Fibroblast of gingiva (primary cell): ENCODE measurements at regions not wholly inside any gene's neighbourhood (a gene's known extent, or its start where the extent isn't known, plus 50 kb on each side); places are given as distances from the start of the nearest gene placed in this dataset.

Source experiments
- DNase-seq: peaks from one replicate; pipeline ENCODE4 v3.0.0-alpha.2; 2011; ENCODE audit warnings: low read depth

DNA sequence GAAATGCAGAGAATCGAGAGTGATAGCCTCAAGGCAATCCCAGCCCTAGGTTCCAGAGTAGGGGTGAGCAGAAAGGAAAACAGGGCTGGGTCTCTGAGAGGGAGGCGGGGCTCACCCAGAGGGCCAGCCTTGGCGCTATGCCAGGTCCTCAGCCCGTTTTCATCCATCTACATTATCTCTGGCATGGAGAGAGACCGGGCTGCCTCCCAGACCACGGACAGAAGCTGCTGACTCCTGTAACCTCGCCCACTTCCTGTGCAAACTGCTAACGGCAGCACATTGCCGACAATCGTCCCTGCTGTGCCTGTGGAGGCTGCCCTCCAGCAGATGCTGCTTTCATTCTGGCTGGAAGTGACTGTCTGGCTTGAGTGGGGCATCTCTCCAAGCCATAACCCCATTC, 569.1 kb downstream of the NPHP4 start:
- no peak for DNase-seq

DNA sequence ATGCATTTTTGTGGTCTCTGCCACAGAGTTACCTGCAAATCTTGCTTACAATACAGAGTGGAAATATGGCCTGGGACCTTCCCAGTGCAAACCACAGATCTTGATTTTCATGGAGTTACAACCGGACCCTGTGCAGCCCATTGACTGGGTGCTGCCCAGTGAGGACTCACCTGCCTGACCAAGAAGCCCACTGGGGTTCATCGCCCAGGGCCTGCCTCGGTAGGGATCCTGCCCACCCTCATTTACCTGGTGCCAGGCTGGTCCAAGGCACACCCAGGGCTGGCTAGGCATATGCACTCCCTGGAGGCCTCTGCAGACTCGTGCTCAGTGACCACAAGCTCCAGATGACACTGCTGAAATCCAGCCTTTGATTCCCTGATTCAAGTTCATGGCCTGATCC, 572.7 kb downstream of the NPHP4 start:
- no peak for DNase-seq

DNA sequence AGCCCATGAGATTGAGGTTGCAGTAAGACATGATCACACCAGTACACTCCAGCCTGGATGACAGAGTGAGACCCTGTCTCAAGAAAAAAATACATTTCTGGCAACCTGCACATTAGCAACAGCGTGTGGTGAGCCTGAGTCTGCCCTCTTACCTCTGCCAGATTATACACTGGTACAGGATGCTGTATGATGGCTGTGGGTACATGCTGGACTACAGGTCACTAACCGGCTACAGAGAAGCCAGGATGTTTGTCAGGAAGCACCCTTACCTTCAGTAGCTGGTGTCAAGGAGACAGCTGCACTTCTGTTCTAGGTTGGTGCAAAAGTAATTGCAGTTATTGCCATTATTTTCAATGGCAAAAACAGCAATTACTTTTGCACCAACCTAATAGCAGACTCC, 575.7 kb downstream of the NPHP4 start:
- DNase-seq = no peak

DNA sequence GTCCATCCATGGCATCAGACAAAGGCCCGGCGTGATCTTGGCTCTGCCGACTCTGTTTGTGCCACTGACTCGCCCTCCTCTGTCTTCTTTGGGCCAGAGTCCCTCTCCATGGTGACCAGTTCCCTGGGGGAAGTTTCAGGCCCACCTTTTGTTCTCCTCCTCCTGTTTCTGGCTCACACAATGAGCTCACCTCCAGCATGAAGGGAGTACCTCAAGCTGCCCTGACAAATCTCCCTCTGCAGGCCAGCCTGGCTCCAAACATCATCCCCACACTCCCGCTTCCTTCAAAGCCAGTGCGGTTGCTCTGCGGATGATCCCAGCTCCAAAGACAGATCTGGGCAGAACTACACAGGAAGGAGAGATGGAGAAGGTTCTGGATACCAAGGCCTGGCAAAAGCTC, 576.6 kb downstream of the NPHP4 start:
- DNase-seq = no peak

DNA sequence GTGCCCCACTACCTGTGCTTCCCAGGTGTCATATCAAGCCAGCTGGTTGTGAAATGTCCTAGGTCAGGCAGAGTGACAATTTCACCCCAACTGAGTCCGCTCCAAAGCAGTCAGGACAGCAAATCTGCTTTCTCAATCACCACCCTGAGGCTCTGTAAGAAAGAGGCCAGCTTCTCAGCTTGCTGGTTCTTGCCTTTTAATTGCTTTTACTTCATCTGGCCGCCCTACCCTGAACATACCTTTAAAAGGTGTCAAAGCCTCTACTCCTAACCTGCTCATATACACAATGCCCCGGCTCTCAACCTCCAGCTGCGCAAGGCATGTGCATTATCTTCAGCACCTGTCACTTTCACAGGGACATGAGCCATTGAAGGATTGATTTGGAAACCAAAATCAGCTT, 581.6 kb downstream of the NPHP4 start:
- no peak for DNase-seq

DNA sequence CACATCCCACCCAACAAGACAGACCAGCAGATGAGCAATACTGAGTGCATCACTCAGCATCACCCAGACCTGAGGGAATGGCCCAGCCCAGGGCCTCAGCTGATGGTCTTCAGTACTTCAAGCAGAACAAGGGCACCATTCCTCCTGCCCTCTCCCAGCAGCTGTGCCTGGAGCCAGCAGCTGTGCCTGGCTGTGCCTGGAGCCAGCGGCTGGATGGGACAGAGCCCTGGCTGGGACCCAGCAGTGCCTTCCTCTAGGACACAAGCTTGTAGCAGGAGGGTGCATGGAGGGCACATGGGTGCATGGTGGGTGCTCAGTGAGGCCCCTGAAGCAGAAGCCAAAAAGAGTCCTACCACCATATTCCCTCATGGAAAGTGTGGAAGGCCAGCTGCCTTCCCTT, 583.8 kb downstream of the NPHP4 start:
- DNase-seq = no peak

DNA sequence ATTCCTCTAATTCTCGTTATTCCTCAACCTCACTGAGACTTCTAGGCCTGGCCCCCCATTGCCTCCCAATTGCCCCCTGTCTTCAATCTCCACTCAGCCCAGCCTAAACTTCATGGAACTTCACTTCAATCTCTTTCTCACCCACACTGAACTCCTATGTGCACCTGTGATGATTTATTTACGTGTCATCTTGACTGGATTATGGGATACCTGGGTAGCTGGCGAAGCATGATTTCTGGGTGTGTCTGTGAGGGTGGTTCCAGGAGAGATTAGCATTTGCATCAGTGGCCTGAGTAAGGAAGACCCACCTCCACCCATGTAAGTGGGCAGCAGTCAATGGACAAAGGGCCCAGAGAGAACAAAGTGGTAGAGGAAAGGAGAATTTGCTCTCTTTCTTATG, 587.0 kb downstream of the NPHP4 start:
- DNase-seq = no peak

DNA sequence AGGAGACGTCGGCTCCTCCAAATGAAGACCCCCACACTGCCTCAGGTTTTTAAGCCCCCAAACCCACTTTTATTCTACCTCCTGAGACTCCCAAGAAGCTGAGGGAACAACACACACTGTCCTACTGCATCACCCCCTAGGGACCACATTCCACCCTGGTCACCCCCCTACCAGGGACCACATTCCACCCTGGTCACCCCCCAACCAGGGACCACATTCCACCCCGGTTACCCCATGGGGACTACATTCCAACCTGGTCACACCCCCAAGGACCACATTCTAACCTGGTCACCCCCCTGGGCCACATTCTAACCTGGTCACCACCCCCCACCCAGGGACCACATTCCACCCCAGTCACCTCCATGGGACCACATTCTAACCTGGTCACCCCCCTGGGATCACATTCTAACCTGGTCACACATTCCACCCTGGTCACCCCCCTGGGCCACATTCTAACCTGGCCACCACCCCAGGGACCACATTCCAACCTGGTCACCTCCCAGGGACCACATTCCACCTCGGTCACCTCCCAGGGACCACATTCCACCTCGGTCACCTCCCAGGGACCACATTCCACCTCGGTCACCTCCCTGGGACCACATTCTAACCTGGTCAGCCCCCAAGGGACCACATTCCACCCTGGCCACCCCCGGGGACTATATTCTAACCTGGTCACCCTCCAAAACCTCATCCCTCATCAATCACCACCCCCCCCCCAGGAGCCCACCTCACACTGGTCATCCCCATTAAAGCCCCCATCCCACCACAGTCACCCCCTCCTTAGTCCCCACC, 587.6 kb downstream of the NPHP4 start:
- no peak for DNase-seq

DNA sequence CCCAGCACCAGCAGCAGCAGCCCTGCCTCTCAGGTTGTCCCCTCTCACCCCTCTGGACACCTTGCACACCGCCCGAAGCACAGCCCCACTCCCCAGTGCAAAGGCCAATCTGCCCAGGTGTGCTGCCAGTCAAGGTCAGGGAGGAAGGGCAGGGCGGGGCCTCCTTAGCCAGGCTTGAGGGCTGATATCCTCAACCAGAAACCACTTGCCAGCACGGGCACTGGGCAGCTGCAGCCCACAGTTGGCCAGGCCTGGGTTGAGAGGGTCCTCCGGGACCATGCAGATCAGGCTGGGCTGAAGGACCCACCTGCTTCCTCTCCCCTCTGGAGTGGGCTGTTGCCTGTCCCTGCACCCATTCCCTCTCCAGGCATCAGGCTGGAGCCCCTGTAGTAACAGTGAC, 588.3 kb downstream of the NPHP4 start:
- DNase-seq = no peak

DNA sequence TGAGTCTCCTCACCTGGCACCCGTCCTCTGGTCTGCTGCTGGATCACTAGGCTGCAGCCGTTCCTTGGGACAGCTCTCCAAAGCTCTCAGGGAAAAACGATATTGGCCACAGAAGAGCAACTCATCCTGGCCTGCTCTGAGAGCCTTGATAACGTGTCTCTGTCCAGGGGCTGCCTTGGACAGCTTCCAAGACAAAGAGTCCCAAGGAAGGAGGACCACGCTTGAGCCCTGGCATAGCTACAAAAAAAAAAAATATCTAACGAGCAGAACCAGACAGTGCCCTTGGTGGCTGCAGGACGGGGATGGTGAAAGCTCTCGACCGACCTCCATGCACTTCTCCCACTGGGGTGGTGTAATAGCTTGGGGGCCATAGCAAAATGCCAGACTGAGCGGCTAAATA, 589.6 kb downstream of the NPHP4 start:
- DNase-seq = no peak

DNA sequence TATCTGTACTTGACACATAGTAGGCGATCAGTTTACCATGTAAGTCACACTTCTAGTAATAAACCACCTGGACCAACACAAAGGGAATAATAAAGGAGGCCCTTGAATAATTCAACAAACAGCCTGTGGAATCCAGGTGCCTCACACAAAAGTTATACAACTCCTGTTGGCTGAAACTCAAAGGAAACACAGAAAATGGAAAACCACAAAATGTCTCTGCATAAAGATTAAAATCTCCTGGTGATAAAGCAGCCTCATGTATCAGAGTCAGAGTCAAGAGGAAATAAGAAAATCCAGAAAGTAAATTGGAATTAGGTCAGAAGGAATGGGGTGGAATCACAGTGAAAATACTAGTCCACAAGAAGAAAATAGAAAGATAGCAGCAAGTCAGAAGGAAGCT, 592.5 kb downstream of the NPHP4 start:
- no peak for DNase-seq

DNA sequence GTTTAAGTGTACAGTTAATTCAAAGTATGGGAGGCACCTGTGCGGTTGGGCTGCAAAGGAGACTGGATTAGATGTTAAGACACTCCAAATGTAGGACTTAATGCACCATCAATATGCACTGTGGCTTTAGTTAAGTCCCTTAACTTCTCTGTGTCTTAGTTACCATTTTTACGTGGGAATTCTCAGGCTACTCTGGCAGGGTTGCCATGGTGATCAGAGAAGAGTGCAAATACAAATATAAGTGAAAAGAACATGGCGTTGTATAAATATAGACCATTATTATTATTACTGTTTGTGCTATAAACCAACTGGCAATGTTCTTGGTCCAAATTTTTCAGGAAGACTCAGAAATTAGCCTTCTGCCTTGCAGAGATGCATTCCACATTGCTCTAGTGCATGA, 595.6 kb downstream of the NPHP4 start:
- DNase-seq = no peak

DNA sequence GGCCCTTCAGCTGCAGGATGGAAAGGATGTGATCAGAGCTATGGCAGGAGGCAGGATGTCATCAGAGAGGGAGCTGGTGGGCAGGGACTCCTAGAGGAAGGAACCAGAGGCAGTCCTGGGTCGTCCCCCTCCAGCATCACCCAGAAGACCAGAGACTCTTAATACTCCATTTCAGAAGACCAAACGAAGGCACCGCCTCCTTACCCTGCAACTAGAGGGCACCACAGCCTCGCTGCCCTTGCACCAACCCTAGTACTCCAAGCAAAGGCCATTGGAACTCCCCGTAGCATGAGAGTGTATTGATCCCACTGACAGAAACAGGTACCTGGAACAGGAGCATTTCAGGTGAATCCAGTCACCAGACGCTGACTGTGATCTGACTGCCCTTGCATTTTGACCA, 598.1 kb downstream of the NPHP4 start:
- no peak for DNase-seq

DNA sequence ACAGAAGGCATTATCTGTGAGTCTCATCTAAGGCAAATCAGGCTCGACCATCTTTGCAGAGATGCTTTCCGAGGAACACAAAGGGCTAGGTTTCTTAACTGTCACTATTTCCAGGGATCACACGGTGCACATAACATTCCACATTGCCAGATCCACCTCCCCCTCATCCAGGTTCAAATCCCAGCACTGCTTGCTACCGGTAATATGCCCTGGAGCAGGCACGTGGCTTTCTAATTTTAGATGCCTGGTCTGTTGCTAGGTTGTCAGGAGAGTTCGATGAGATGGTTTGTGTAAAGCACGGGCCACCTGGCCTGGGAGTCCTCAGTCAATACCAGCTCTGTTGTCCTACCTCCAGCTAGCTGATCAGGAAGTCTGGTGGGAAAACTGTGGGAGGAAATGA, 598.6 kb downstream of the NPHP4 start:
- DNase-seq = no peak

DNA sequence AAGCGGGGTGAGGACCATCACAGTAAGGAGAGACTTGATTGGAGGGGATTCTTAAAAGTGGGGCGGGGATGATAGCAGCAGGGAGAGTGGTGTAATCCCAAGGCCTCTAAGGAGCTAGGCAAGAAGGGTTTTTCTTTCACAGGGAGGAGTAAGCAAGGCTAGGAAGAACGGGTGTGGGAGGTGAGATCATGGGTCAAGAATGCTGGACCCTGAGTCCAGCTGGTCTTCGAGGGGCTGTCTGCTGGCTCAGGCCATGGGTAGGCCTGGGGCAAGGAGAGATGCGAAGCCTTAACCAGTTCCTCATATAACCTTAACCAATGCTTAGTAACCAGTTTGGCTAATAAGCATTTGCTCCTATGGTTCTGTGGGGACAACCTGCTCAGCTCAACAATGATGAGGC, 599.1 kb downstream of the NPHP4 start:
- no peak for DNase-seq

DNA sequence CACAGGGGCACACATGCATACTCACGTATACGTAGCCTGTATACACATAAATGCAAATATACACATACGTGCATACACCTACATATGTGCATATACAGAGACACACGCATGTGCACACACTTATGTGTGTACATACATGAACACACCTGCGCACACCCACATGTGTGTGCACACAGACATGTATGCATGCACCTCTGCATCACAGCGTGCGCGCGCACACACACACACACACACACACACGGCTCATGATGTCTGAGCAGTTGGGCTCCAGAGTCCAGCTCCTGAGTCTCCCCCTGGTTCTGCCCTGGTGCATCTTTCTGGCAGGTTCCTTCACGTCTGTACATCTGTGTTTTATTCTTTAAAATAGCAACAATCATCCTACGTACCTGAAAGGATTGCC, 600.5 kb downstream of the NPHP4 start:
- DNase-seq = no peak

DNA sequence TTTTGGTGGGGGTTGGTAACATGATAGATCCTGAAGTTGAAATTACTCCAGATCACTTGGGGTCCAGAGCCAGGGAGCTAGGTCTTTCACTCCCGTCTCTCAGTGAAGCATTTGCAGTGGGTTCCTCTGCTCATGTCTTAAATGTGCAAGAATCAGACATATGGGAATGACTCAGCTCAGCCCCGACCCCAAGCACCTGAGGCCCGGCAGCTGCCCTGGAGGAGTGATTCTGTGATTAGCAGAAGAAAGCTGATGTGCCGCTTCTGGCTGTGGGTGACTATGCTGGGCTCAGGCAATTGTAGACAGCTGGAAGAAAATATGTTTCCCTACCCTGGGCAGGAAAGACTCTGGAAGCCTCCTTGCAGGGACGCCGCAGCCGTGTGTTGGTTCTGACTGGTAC, 601.7 kb downstream of the NPHP4 start:
- no peak for DNase-seq

DNA sequence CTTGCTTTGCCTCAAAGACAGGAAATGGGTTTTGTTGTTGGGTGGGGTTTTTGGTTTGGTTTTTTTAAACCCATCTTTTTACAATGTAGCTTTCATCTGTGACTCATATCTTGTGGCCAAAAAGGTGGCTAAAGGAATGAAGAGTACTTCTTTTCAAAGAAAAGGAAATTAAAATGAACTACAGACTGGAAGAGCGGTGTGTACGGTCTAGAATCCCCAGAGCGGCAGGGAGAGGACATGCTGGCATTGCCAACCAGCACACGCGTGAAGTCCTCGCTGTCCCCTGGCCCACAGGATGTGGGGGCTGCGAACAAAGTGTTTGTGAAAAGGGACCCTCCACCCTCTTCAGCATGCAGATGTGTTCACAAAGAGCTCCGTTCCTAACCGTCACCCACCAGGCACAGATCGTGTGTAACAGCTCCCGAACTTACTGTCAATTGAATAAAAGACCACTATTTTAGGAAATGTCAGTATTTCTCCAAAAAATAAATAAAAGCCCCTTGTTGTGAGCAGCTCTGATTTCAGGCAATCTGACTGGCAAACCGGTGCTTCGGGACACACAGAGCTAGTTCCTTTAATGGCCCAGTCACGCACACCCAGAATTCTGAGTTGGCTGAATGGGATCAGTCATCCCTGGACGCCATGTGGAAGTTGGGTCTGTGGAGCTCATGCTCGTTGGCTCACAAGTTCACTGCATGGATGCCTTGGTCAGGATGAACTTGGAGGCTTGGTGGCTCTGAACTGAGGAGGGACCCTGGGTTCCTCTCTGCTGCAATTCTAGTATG, 602.9 kb downstream of the NPHP4 start:
- DNase-seq = no peak

DNA sequence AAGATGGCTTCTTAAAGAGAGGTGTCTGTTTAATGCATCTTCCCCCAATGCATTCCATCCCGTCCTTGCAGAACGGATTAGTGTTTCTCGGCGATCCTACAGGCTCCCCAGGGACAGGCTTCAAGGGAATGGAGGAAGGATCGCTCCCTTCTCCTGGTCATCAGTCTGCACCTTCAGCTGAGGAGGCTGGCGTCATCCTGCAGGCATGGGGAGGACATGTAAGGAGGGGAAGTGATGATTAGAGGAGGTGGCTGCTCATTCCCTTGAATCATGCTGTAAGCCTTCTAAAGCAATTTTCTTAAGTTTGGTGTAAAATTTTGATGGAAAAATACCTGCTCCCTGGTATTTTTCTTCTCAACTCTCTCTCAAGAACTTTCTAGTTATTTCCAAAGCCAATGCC, 603.6 kb downstream of the NPHP4 start:
- no peak for DNase-seq

DNA sequence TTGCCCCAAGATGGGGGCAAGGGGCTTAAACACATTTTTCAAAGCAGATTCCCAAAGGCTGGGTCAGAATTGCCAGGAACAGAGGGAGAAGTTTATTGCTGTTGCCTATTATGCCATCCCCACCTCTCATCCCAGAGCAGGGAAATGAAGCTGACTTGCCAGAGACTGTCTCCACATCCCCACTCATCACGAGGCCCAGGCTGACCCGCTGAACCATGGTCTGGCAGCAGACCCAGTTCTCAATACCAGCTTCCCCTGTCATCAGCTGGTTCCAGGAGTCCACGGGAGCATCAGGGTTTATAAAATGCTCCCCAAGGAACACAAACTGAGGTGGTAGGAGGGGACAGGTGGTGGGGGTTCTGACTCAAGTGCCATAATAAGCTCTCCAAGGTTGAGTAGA, 605.9 kb downstream of the NPHP4 start:
- DNase-seq = no peak

DNA sequence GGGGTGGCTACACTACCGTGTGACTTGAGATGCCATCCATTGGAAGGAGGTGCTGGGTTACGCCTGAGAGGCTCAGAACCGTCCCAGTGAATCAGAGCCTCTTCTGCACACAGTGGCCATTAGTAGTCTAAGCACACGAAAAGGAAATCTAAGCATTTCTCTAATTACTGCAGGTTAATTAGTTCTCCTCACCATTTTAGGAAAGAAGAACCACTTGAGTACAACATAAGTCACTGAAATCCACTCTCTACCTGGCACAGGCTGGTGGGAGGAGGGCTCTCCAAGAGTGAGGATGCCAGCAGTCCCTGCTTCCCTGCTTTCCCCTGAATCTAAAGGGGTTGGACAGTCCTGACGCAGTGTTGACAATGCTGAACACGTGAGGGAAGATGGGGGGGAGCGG, 606.3 kb downstream of the NPHP4 start:
- DNase-seq = no peak

DNA sequence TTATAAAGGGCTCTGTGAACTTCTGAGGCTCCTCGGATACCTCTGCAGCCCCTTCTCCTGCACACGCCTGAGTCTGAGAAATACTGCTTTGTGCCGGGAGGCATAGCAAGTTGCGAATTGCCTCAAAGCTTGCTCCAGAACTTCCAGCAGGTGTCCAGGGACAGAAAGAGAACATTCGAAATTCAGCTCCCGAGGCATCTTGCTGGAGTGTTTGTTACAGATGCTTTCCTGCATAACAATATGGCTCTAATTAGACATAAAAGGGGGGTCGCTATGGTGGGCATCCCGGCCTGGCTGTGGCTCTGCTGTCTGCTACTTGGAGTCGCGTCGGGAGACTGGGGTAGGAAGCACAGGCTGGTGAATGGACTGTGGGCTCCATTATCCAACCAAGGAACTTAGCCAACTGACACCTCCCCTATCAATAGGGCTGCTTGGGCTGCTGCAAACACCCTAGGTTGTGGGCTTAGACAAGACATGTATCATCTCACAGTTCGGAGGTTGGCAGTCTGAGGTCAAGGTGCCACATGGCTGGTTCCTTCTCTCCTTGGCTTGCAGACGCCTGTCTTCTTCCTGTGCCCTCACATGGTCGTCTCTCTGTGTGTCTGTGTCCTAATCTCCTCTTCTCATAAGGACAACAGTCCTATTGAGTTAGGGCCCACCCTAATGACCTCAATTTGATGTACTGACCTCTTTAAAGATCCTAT, 607.0 kb downstream of the NPHP4 start:
- no peak for DNase-seq

DNA sequence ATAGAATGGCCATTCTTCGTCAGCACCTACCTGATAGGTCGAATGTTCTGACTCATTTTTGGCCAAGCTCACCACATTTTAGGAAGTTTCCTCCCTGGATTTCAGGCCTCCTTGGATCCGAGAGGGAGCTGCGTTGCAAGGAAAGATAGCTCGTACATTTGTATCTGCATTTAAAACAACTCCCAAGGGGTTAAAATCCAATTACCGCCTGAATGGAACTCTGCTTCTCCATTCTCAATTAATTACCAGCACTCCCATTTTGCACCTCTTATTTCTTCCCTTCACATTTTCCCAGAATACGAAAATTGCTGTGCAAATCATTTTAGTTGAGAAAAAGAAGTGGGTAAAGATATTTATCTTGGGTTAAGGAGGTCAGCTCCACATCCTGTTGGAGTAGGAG, 610.7 kb downstream of the NPHP4 start:
- DNase-seq = no peak
